Natural killer cell treated with Interleukin-12 subunit alpha and Interleukin-12 subunit beta and Interleukin-15 and Interleukin-18, amount 100 ng/mL, for 72 hours (primary cell): ENCODE measurements at regions not wholly inside any gene's neighbourhood (a gene's known extent, or its start where the extent isn't known, plus 50 kb on each side); places are given as distances from the start of the nearest gene placed in this dataset.

ENCODE experiments used
- ATAC-seq, 2 donors: fragments of 150-1000 bp; cut with Tn5 transposase in 1 of 2; sonication (Bioruptor Pico), chemical (Tn5 transposase) in 1 of 2; 2 replicates each; pipeline ENCODE4 v1.10.0; 2021
- DNase-seq: peaks from one replicate; pipeline ENCODE4 v3.0.0; 2022; ENCODE audit warnings: low spot score
- H3K27ac Mint-ChIP-seq, 2 donors: 1 replicate in 1 of 2; 2 replicates in 1 of 2; pipeline ENCODE4 v1.8.0; 2022; ENCODE audit warnings: mixed read lengths in 2 of 2, mild to moderate bottlenecking in 1 of 2, moderate library complexity in 1 of 2
- H3K27me3 Mint-ChIP-seq, 2 donors: 1 replicate in 1 of 2; 2 replicates in 1 of 2; pipeline ENCODE4 v1.8.0; 2022; ENCODE audit warnings: mixed read lengths in 2 of 2
- H3K36me3 Mint-ChIP-seq: one replicate; pipeline ENCODE4 v1.8.0; 2022; ENCODE audit warnings: mixed read lengths
- H3K4me1 Mint-ChIP-seq, 2 donors: 1 replicate in 1 of 2; 2 replicates in 1 of 2; pipeline ENCODE4 v1.8.0; 2022; ENCODE audit warnings: low read depth in 2 of 2, mixed read lengths in 2 of 2, mild to moderate bottlenecking in 1 of 2
- H3K4me3 Mint-ChIP-seq: one replicate; pipeline ENCODE4 v1.8.0; 2022; ENCODE audit warnings: mixed read lengths
- H3K9me3 Mint-ChIP-seq: 2 replicates; pipeline ENCODE4 v1.8.0; 2022; ENCODE audit warnings: mixed read lengths

GRCh38 chr1:226480461-226480860 is 68.1 kb upstream of the STUM start:
- Mint-ChIP-seq H3K9me3 (no peaks in the 10 kb centered on the region), H3K4me3 (no peak overlapping the region), H3K27me3 (peaks cover 12 to 18% of the 10 kb centered on the region in 2 donors), H3K27ac (no peak overlapping the region), H3K36me3 (no peaks in the 10 kb centered on the region), H3K4me1 (no peaks in the 10 kb centered on the region)
- ATAC-seq (no peak), DNase-seq (no peak)

GRCh38 chr1:226481133-226481532 is 67.4 kb upstream of the STUM start:
- H3K4me3 Mint-ChIP-seq: no peak overlapping the region
- no peaks in the 10 kb centered on the region for H3K4me1 Mint-ChIP-seq
- no peak for DNase-seq
- peaks cover 15 to 20% of the 10 kb centered on the region in 2 donors for H3K27me3 Mint-ChIP-seq
- no peaks in the 10 kb centered on the region for H3K36me3 Mint-ChIP-seq
- ATAC-seq: no peak
- no peaks in the 10 kb centered on the region for H3K9me3 Mint-ChIP-seq
- H3K27ac Mint-ChIP-seq: no peak overlapping the region

GRCh38 chr1:226482196-226482595 is 66.4 kb upstream of the STUM start:
- Mint-ChIP-seq H3K27me3 (peaks cover 24 to 31% of the 10 kb centered on the region in 2 donors), H3K27ac (no peak overlapping the region), H3K4me1 (no peaks in the 10 kb centered on the region), H3K4me3 (no peak overlapping the region), H3K9me3 (no peaks in the 10 kb centered on the region), H3K36me3 (no peaks in the 10 kb centered on the region)
- peak in 1 of 2 donors; percentile 50 for ATAC-seq
- no peak for DNase-seq

- Mint-ChIP-seq H3K9me3 (no peaks in the 10 kb centered on the region), H3K36me3 (no peaks in the 10 kb centered on the region), H3K4me1 (no peaks in the 10 kb centered on the region), H3K4me3 (no peak overlapping the region), H3K27me3 (peaks cover 24 to 33% of the 10 kb centered on the region in 2 donors), H3K27ac (no peak overlapping the region)
- no peak for DNase-seq
- ATAC-seq: peak in 1 of 2 donors; percentile 11
Observed at GRCh38 chr1:226482975-226483700, 65.4 kb upstream of the STUM start.

- H3K36me3 Mint-ChIP-seq: no peaks in the 10 kb centered on the region
- H3K27me3 Mint-ChIP-seq: peaks cover 28 to 33% of the 10 kb centered on the region in 2 donors
- H3K9me3 Mint-ChIP-seq: no peaks in the 10 kb centered on the region
- no peak overlapping the region for H3K27ac Mint-ChIP-seq
- ATAC-seq: no peak
- H3K4me3 Mint-ChIP-seq: no peak overlapping the region
- no peak for DNase-seq
- no peaks in the 10 kb centered on the region for H3K4me1 Mint-ChIP-seq
Observed at GRCh38 chr1:226485192-226485591, 63.4 kb upstream of the STUM start.

- Mint-ChIP-seq H3K36me3 (no peaks in the 10 kb centered on the region), H3K27me3 (peaks cover 28 to 33% of the 10 kb centered on the region in 2 donors), H3K9me3 (no peaks in the 10 kb centered on the region), H3K4me3 (no peak overlapping the region), H3K27ac (no peak overlapping the region), H3K4me1 (no peaks in the 10 kb centered on the region)
- ATAC-seq (no peak), DNase-seq (no peak)
Observed at GRCh38 chr1:226486161-226486560, 62.4 kb upstream of the STUM start.

GRCh38 chr1:226487921-226488320 is 60.6 kb upstream of the STUM start:
- Mint-ChIP-seq H3K9me3 (no peaks in the 10 kb centered on the region), H3K27ac (no peak overlapping the region), H3K4me1 (no peaks in the 10 kb centered on the region), H3K36me3 (no peaks in the 10 kb centered on the region), H3K4me3 (no peak overlapping the region), H3K27me3 (peaks cover 18 to 20% of the 10 kb centered on the region in 2 donors)
- ATAC-seq (no peak), DNase-seq (no peak)

GRCh38 chr1:226489718-226490425 is 58.7 kb upstream of the STUM start:
- no peak for DNase-seq
- H3K27ac Mint-ChIP-seq: no peak overlapping the region
- H3K4me3 Mint-ChIP-seq: no peak overlapping the region
- no peak for ATAC-seq
- no peaks in the 10 kb centered on the region for H3K4me1 Mint-ChIP-seq
- peaks cover 18 to 20% of the 10 kb centered on the region in 2 donors for H3K27me3 Mint-ChIP-seq
- no peaks in the 10 kb centered on the region for H3K9me3 Mint-ChIP-seq
- no peaks in the 10 kb centered on the region for H3K36me3 Mint-ChIP-seq

- no peaks in the 10 kb centered on the region for H3K36me3 Mint-ChIP-seq
- no peak overlapping the region for H3K4me3 Mint-ChIP-seq
- H3K27me3 Mint-ChIP-seq: peaks cover 16 to 18% of the 10 kb centered on the region in 2 donors
- no peaks in the 10 kb centered on the region for H3K4me1 Mint-ChIP-seq
- DNase-seq (no peak), ATAC-seq (peak in 1 of 2 donors; percentile 19)
- H3K27ac Mint-ChIP-seq: no peak overlapping the region
- no peaks in the 10 kb centered on the region for H3K9me3 Mint-ChIP-seq
Observed at GRCh38 chr1:226490426-226490809, 58.1 kb upstream of the STUM start.

GRCh38 chr1:226491093-226491850 is 57.3 kb upstream of the STUM start:
- no peak overlapping the region for H3K4me3 Mint-ChIP-seq
- peaks cover 11% of the 10 kb centered on the region in 2 donors for H3K27me3 Mint-ChIP-seq
- DNase-seq: no peak

GRCh38 chr1:226492426-226493137 is 56.0 kb upstream of the STUM start:
- no peak overlapping the region for H3K27ac Mint-ChIP-seq
- H3K9me3 Mint-ChIP-seq: no peaks in the 10 kb centered on the region
- peaks cover 0 to 3% of the 10 kb centered on the region in 2 donors for H3K27me3 Mint-ChIP-seq
- H3K4me3 Mint-ChIP-seq: no peak overlapping the region
- ATAC-seq: no peak
- no peaks in the 10 kb centered on the region for H3K4me1 Mint-ChIP-seq
- no peaks in the 10 kb centered on the region for H3K36me3 Mint-ChIP-seq
- DNase-seq: no peak

More at GRCh38 chr1:226491093-226491850, 57.3 kb upstream of the STUM start:
- ATAC-seq: no peak
- Mint-ChIP-seq H3K27ac (no peak overlapping the region), H3K36me3 (no peaks in the 10 kb centered on the region), H3K4me1 (no peaks in the 10 kb centered on the region), H3K9me3 (no peaks in the 10 kb centered on the region)

GRCh38 chr1:226494092-226494609 is 54.4 kb upstream of the STUM start:
- no peak overlapping the region for H3K4me3 Mint-ChIP-seq
- H3K27me3 Mint-ChIP-seq: peaks cover 0 to under 1% of the 10 kb centered on the region in 2 donors
- ATAC-seq (no peak), DNase-seq (no peak)
- no peaks in the 10 kb centered on the region for H3K9me3 Mint-ChIP-seq
- no peaks in the 10 kb centered on the region for H3K36me3 Mint-ChIP-seq
- no peaks in the 10 kb centered on the region for H3K4me1 Mint-ChIP-seq
- no peak overlapping the region for H3K27ac Mint-ChIP-seq

GRCh38 chr1:226495716-226496115 is 52.8 kb upstream of the STUM start:
- H3K36me3 Mint-ChIP-seq: no peaks in the 10 kb centered on the region
- no peaks in the 10 kb centered on the region for H3K4me1 Mint-ChIP-seq
- H3K27ac Mint-ChIP-seq: no peak overlapping the region
- ATAC-seq (no peak), DNase-seq (no peak)
- H3K9me3 Mint-ChIP-seq: no peaks in the 10 kb centered on the region
- no peak overlapping the region for H3K4me3 Mint-ChIP-seq
- peaks cover 3 to 4% of the 10 kb centered on the region in 2 donors for H3K27me3 Mint-ChIP-seq
